ENCODE measurements at regions not wholly inside any gene's neighbourhood (a gene's known extent, or its start where the extent isn't known, plus 50 kb on each side); places are given as distances from the start of the nearest gene placed in this dataset.

GRCh38 chr21:32184485-32184884, 94.4 kb downstream of the MIS18A start:
- no peak overlapping the region for H3K4me3 ChIP-seq (ENCODE audit: low read depth, low read length)
- no peak for TF ChIP-seq CTCF (IDR thresholded peaks at IDR 0.05; ENCODE audit: low read depth, low read length, missing control alignments)
- no peak for DNase-seq (ENCODE audit: low read depth)

- TF ChIP-seq CTCF (IDR thresholded peaks at IDR 0.05; ENCODE audit: low read depth, low read length, missing control alignments): no peak
- DNase-seq (ENCODE audit: low read depth): no peak
- H3K4me3 ChIP-seq (ENCODE audit: low read depth, low read length): no peak overlapping the region
Observed at GRCh38 chr21:32184065-32184464, 94.8 kb downstream of the MIS18A start.

GRCh38 chr21:32183396-32183795, 95.5 kb downstream of the MIS18A start:
- no peak for DNase-seq (ENCODE audit: low read depth)
- no peak overlapping the region for H3K4me3 ChIP-seq (ENCODE audit: low read depth, low read length)
- no peak for TF ChIP-seq CTCF (IDR thresholded peaks at IDR 0.05; ENCODE audit: low read depth, low read length, missing control alignments)

- H3K4me3 ChIP-seq (ENCODE audit: low read depth, low read length): no peak overlapping the region
- no peak for DNase-seq (ENCODE audit: low read depth)
- no peak for TF ChIP-seq CTCF (IDR thresholded peaks at IDR 0.05; ENCODE audit: low read depth, low read length, missing control alignments)
Observed at GRCh38 chr21:32182449-32182848, 96.4 kb downstream of the MIS18A start.

- H3K4me3 ChIP-seq (ENCODE audit: low read depth, low read length): no peak overlapping the region
- no peak for TF ChIP-seq CTCF (IDR thresholded peaks at IDR 0.05; ENCODE audit: low read depth, low read length, missing control alignments)
- DNase-seq (ENCODE audit: low read depth): no peak
Observed at GRCh38 chr21:32181457-32181856, 97.4 kb downstream of the MIS18A start.

- TF ChIP-seq CTCF (IDR thresholded peaks at IDR 0.05; ENCODE audit: low read depth, low read length, missing control alignments): no peak
- H3K4me3 ChIP-seq (ENCODE audit: low read depth, low read length): no peak overlapping the region
- DNase-seq (ENCODE audit: low read depth): no peak
Observed at GRCh38 chr21:32174819-32175218, 104.0 kb downstream of the MIS18A start.

GRCh38 chr21:32173121-32173724, 105.6 kb downstream of the MIS18A start:
- DNase-seq (ENCODE audit: low read depth): no peak
- H3K4me3 ChIP-seq (ENCODE audit: low read depth, low read length): no peak overlapping the region
- no peak for TF ChIP-seq CTCF (IDR thresholded peaks at IDR 0.05; ENCODE audit: low read depth, low read length, missing control alignments)
